Stomach (tissue), 4 donors: ENCODE measurements at regions not wholly inside any gene's neighbourhood (a gene's known extent, or its start where the extent isn't known, plus 50 kb on each side); places are given as distances from the start of the nearest gene placed in this dataset.

ENCODE experiments used
- CTCF ChIP-seq, 7 experiments: fragments of 450-650 bp in 4 of 7; fragments of 200-600 bp in 3 of 7; sonication (generic) in 3 of 7; IDR thresholded peaks; one replicate each; pipeline ENCODE4 v1.5.1; 2016 to 2019; ENCODE audit warnings: antibody characterized with exemption in 7 of 7, control low read depth in 2 of 7, mild to moderate bottlenecking in 1 of 7
- POLR2AphosphoS5 ChIP-seq, 3 donors: sonication (generic); formaldehyde crosslinking; IDR thresholded peaks; one replicate each; pipeline ENCODE4 v1.6.1; 2016; ENCODE audit warnings: antibody characterized with exemption in 3 of 3

GRCh38 chr5:40025586-40025985, 600.8 kb upstream of the DAB2 start:
- no peak for TF ChIP-seq CTCF (IDR thresholded peaks at IDR 0.05)
- no peak for TF ChIP-seq POLR2AphosphoS5 (IDR thresholded peaks at IDR 0.05)
